HepG2 (cell line): ENCODE measurements at regions not wholly inside any gene's neighbourhood (a gene's known extent, or its start where the extent isn't known, plus 50 kb on each side); places are given as distances from the start of the nearest gene placed in this dataset.

Experiments used
- ATAC-seq: fragments of 200-7000 bp; cut with Tn5 transposase; 3 replicates; pipeline ENCODE4 v1.9.1; 2020; ENCODE audit warnings: mild to moderate bottlenecking, moderate library complexity
- BruUV-seq: library from RNA; stranded (reverse); fragments of 400-500 nt; replicated peaks from 2 replicates; lab custom pipeline; 2021; lab: Mats Ljungman, UMichigan
- CTCF ChIA-PET: fragments of 300-600 bp; formaldehyde crosslinking; extraction: SDS; loops from one replicate; lab custom pipeline; 2021; ENCODE audit warnings: low total read pairs, inconsistent platforms, low intra/inter-chr PET ratio; lab: Yijun Ruan, JAX
- POLR2A ChIA-PET: fragments of 350-600 bp; sonication (Branson Sonifier 250); formaldehyde crosslinking; loops from one replicate; lab custom pipeline; 2020; ENCODE audit warnings: antibody characterized with exemption, inconsistent platforms; lab: Yijun Ruan, JAX
- DNase-seq: peaks from one replicate; pipeline ENCODE4 v3.0.0-alpha.2; 2015; ENCODE audit warnings: low spot score
- FAIRE-seq: peaks from 3 replicates; lab custom pipeline; 2011; peaks lifted over from hg19 to GRCh38; lab: Jason Lieb, UNC
- H2AFZ ChIP-seq: one replicate; pipeline ENCODE4 v1.6.1; 2011; ENCODE audit warnings: low read length, inconsistent platforms
- H3K27ac ChIP-seq: fragments of 300-600 bp; 3 replicates; pipeline ENCODE4 v1.8.0; 2011; ENCODE audit warnings: mixed run types, mild to moderate bottlenecking, mixed read lengths, low read length, inconsistent platforms; ENCODE audit not compliant: insufficient read depth; ENCODE audit errors: extremely low read length
- H3K27me3 ChIP-seq, 2 experiments: fragments of 200-600 bp in 1 of 2; 2 replicates in 1 of 2; 3 replicates in 1 of 2; pipeline versions ENCODE4 v1.6.0 to v1.8.0; 2011; ENCODE audit warnings: low read length in 2 of 2, mild to moderate bottlenecking in 2 of 2, moderate library complexity in 2 of 2, inconsistent platforms in 1 of 2; ENCODE audit not compliant: insufficient read depth in 2 of 2, control insufficient read depth in 1 of 2
- H3K36me3 ChIP-seq, 2 experiments: fragments of 200-600 bp in 1 of 2; replicated peaks in 1 of 2; 2 replicates in 1 of 2; 3 replicates in 1 of 2; pipeline versions ENCODE4 v1.5.1 to v1.8.0; 2011; ENCODE audit warnings: low read length in 2 of 2, inconsistent platforms in 1 of 2; ENCODE audit not compliant: insufficient read depth in 2 of 2, control insufficient read depth in 1 of 2
- H3K4me1 ChIP-seq: 2 replicates; pipeline ENCODE4 v1.5.1; 2012; ENCODE audit warnings: low read length, inconsistent platforms; ENCODE audit not compliant: insufficient read depth
- H3K4me2 ChIP-seq: 2 replicates; pipeline ENCODE4 v1.6.0; 2011; ENCODE audit warnings: low read depth, low read length, inconsistent platforms
- H3K4me3 ChIP-seq, 3 experiments: fragments of 200-600 bp in 1 of 3; sonication (generic), shearing (Covaris generic) in 1 of 3; replicated peaks in 1 of 3; 2 replicates each; pipeline ENCODE4 v1.5.1; 2011 to 2016; ENCODE audit warnings: low read length in 3 of 3, inconsistent platforms in 2 of 3, low read depth in 2 of 3, mild to moderate bottlenecking in 2 of 3, control low read depth in 1 of 3, mixed read lengths in 1 of 3; ENCODE audit not compliant: insufficient read depth in 1 of 3
- H3K79me2 ChIP-seq: one replicate; pipeline ENCODE4 v1.6.1; 2011; ENCODE audit warnings: low read length, inconsistent platforms; ENCODE audit not compliant: insufficient read depth
- H3K9ac ChIP-seq: 2 replicates; pipeline ENCODE4 v1.6.0; 2011; ENCODE audit warnings: mild to moderate bottlenecking, low read depth, low read length, inconsistent platforms; ENCODE audit not compliant: insufficient read depth
- H3K9me3 ChIP-seq: 2 replicates; pipeline ENCODE4 v1.5.1; 2012; ENCODE audit warnings: mild to moderate bottlenecking, low read length
- H4K20me1 ChIP-seq: 2 replicates; pipeline ENCODE4 v1.6.0; 2011; ENCODE audit warnings: inconsistent platforms, mild to moderate bottlenecking, low read length, moderate library complexity; ENCODE audit not compliant: insufficient read depth
- ATAD3A ChIP-seq: sonication (generic); formaldehyde crosslinking; IDR thresholded peaks from 2 replicates; pipeline ENCODE4 v1.4.0; 2020; ENCODE audit warnings: missing genetic modification reagents
- BRCA1 ChIP-seq: sonication (generic); formaldehyde crosslinking; IDR thresholded peaks from 2 replicates; pipeline ENCODE4 v1.4.0; 2020; ENCODE audit warnings: missing genetic modification reagents
- BRD4 ChIP-seq: sonication (generic); formaldehyde crosslinking; IDR thresholded peaks from 2 replicates; pipeline ENCODE4 v1.4.0; 2020; ENCODE audit warnings: missing genetic modification reagents
- CBX1 ChIP-seq: IDR thresholded peaks from one replicate; pipeline ENCODE4 v1.6.1; 2016; ENCODE audit warnings: antibody characterized with exemption, low read depth
- IKZF4 ChIP-seq: sonication (generic); formaldehyde crosslinking; IDR thresholded peaks from 2 replicates; pipeline ENCODE4 v1.5.1; 2020; ENCODE audit warnings: borderline replicate concordance, mild to moderate bottlenecking, low read depth, missing genetic modification reagents; ENCODE audit errors: not compliant biosample characterization
- SNAPC5 ChIP-seq: sonication (generic); formaldehyde crosslinking; IDR thresholded peaks from 2 replicates; pipeline ENCODE4 v1.8.1; 2023; ENCODE audit warnings: mild to moderate bottlenecking, missing genetic modification reagents, borderline replicate concordance
- ZBTB10 ChIP-seq: sonication (generic); formaldehyde crosslinking; IDR thresholded peaks from 2 replicates; pipeline ENCODE4 v1.4.0; 2020; ENCODE audit warnings: missing genetic modification reagents, borderline replicate concordance
- ZBTB43 ChIP-seq: sonication (generic); formaldehyde crosslinking; conservative IDR thresholded peaks from 2 replicates; pipeline ENCODE4 v1.4.0; 2020; ENCODE audit warnings: missing genetic modification reagents
- ZNF263 ChIP-seq: sonication (generic); formaldehyde crosslinking; IDR thresholded peaks from 2 replicates; pipeline ENCODE4 v1.4.0; 2020; ENCODE audit warnings: missing genetic modification reagents
- ZNF432 ChIP-seq: sonication (generic); formaldehyde crosslinking; IDR thresholded peaks from 2 replicates; pipeline ENCODE4 v1.5.0; 2020; ENCODE audit warnings: missing genetic modification reagents, mild to moderate bottlenecking, borderline replicate concordance
- WGBS: methylation state at CpG from one replicate; pipeline ENCODE4 v1.1.6; 2017; ENCODE audit warnings: low lambda C conversion rate; 5-methylcytosine and 5-hydroxymethylcytosine counted together
- in situ Hi-C: cut with HindIII; loops from 2 replicates; pipeline ENCODE4 v1.10.0; 2017; ENCODE audit warnings: low pct_unique_long_range_greater_than_20kb; ENCODE audit not compliant: extremely low pct_ligation_motif_present
- intact Hi-C: fragments of 100-400 bp; cut with micrococcal nuclease; formaldehyde crosslinking; loops from one replicate; pipeline ENCODE4 v1.10.0; 2022; ENCODE audit not compliant: unreplicated experiment

GRCh38 chr3:11699083-11699427, 55.3 kb upstream of the VGLL4 start:
- no peaks in the 10 kb centered on the region for H4K20me1 ChIP-seq
- BruUV-seq: no TSS peak
- 98% methylated on average over 2 of the region's 2 CpGs for WGBS
- H2AFZ ChIP-seq: no peak overlapping the region
- peaks cover 2% of the 10 kb centered on the region for H3K79me2 ChIP-seq
- H3K4me2 ChIP-seq: no peak overlapping the region
- ChIA-PET POLR2A (no interaction called here), CTCF (no interaction called here)
- peaks cover 4% of the 10 kb centered on the region; the same call in 1 of the 2 replicates for H3K4me1 ChIP-seq
- no peak overlapping the region for H3K9ac ChIP-seq
- ATAC-seq (no peak), DNase-seq (no peak), FAIRE-seq (no peak)
- intact Hi-C loops: no loop called here
- TF ChIP-seq ZBTB43 (CRISPR knock-in tag) (no peak), ZBTB10 (CRISPR knock-in tag) (no peak), ATAD3A (CRISPR knock-in tag) (no peak), SNAPC5 (CRISPR knock-in tag) (no peak), ZNF432 (no peak), BRCA1 (CRISPR knock-in tag) (no peak), CBX1 (no peak), ZNF263 (no peak), IKZF4 (CRISPR knock-in tag) (no peak), BRD4 (no peak)
- H3K36me3 ChIP-seq: no peaks in the 10 kb centered on the region
- in situ Hi-C loops: no loop called here
- H3K4me3 ChIP-seq: no peak overlapping the region
- no peak overlapping the region for H3K27ac ChIP-seq
- H3K27me3 ChIP-seq: no peaks in the 10 kb centered on the region
- no peaks in the 10 kb centered on the region for H3K9me3 ChIP-seq
